Esophagus squamous epithelium (tissue), 4 donors: ENCODE measurements at regions not wholly inside any gene's neighbourhood (a gene's known extent, or its start where the extent isn't known, plus 50 kb on each side); places are given as distances from the start of the nearest gene placed in this dataset.

ENCODE experiments used
- CTCF ChIP-seq, 6 experiments: fragments of 450-650 bp in 4 of 6; fragments of 200-600 bp in 2 of 6; sonication (generic) in 2 of 6; IDR thresholded peaks; one replicate each; pipeline ENCODE4 v1.5.1; 2016 to 2019; ENCODE audit warnings: antibody characterized with exemption in 6 of 6, mild to moderate bottlenecking in 4 of 6, moderate library complexity in 4 of 6
- POLR2A ChIP-seq, 4 donors: fragments of 450-650 bp; IDR thresholded peaks; one replicate each; pipeline ENCODE4 v1.6.1; 2017; ENCODE audit warnings: antibody characterized with exemption in 4 of 4, mild to moderate bottlenecking in 4 of 4, moderate library complexity in 3 of 4

DNA sequence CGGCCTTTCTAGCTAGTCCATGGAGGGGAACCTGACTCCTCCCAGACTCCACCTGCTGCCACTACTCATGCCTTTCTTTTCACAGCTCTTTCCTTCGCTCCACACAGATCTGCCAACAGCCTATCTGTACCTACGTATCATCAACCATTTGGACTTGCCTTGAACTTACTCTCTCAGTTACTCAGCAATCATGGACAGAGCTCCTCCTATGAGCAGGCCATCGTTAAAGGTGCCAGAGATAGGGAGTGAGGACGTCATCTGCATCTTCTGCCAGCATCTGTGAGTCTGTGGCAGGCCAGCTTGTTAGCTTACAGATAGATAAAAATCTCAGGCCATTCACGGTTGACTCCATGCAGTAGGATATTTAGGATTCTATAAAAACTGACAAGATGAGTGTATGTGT, 162.9 kb upstream of the ZBED5 start:
- no peak for TF ChIP-seq POLR2A (IDR thresholded peaks at IDR 0.05)
- no peak for TF ChIP-seq CTCF (IDR thresholded peaks at IDR 0.05)
